Activated CD8-positive, alpha-beta memory T cell treated with anti-CD3 and anti-CD28 coated beads, Interleukin-2, amount 50 U/mL, for 4 hours (primary cell): ENCODE measurements at regions not wholly inside any gene's neighbourhood (a gene's known extent, or its start where the extent isn't known, plus 50 kb on each side); places are given as distances from the start of the nearest gene placed in this dataset.

Experiments
- DNase-seq: peaks from one replicate; pipeline ENCODE4 v3.0.0-alpha.2; 2020

- no peak for DNase-seq
These were observed 541.7 kb upstream of the MEX3C start for GRCh38 chr18:51739044-51739666.

DNA sequence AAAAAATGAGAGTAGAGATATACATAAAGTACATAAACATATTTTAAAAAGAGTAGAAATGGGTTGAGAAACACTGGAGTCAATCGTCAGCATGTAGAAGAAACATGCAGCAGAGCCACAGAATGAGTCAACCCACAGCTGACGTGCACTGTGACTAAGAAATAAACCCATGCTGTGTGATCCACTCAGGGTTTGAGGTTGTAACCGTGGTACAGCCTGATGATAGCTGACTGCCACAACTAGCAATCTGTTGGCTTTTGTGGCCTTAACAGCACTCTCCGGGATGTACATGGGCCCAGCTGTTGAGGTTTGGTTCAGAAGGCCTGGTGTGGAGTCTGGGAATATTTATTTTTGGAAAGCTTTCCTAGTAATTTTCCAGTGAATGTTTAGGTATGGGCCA is 554.4 kb upstream of the MEX3C start:
- DNase-seq = no peak

DNA sequence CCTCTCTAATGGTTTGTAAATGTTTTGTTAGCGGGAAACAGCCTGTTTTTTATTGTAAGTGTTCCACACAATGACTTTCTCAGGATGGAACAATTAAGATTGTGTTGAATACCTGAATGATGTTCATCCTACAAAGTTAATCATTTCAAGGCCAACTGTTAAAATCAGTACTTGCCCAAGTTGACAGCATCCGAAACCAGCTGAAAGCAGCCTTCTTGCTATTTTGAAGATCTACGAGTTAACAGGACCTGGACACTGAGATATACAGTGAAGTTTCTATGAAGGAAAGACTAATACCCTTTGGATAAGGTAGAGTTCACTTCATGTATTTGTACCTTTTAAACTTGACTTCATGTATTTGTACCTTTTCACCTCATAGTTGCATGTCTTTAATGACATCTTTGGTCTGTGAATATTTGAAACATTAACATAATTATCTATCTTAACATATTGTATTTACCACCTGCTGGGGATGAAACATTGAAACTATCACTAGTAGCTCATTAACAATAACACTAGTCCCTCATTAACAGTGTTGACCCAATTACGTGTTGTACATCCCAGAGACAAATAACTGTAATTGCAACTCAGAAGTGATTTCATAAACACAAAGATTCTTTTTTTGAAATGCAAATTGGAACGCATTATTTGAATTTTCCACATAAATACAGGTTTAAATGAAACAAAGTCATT is 556.0 kb upstream of the MEX3C start:
- DNase-seq = no peak

GRCh38 chr18:51754566-51754965 is 557.1 kb upstream of the MEX3C start:
- no peak for DNase-seq

GRCh38 chr18:51757255-51757924 is 559.9 kb upstream of the MEX3C start:
- no peak for DNase-seq

DNA sequence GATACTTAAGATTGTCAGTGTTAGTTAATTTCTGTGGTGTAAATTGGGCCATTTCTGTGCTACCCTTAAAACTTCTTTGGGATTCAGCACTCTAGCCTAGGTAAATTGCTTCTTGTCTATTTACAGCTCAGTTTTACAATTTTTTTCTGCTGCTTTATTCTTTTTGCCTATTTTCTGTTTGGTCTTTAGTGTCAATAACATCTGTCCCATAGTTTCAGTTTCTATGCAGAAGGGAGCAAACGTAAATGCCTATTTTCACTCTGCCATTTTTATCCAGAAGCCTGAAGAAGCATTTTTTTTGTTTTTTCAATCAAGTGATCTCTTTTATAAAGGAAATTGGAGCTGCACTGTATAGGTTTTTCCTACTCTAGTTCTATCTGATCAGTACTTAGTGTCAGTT is 564.9 kb upstream of the MEX3C start:
- no peak for DNase-seq

GRCh38 chr18:51765606-51766360 is 568.3 kb upstream of the MEX3C start:
- DNase-seq = no peak

DNA sequence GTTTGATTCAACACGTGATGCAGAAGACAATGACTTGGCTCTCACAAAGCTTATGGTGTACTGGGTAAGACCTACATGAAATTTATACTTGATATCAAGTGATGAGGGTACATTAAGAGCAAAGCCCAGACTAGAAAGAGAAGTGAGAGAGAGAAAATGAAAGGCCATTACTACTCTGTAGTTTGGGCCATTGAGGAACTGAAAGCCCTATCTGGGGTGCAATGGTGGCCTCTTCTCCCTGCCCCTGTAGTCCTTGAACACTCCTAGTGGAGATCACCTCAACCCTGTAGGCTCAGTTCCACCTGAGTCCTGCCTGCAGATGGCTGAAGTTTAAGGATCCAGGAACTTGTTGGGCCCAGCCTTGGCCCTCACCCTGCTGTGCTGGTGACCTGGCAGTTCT is 569.8 kb upstream of the MEX3C start:
- DNase-seq = no peak

DNA sequence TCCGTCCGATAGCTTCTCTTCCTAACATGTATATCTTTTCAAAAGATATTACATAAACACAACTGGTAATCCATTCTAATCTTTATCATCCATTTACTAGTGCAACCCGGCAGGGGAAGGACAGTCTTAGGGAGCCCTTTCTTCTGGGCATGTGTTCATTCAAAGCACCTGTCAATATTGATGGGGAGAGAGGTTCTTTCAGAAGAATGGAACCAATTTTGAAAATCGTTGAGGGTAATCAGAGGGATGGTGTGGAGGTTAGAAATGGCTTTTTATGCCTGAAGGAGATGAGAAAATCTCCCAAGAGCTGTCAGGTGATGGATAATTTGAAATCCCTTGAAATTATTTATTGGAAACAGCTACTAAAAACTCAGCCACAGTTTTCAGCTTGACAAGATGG is 561.9 kb upstream of the DCC start:
- no peak for DNase-seq

DNA sequence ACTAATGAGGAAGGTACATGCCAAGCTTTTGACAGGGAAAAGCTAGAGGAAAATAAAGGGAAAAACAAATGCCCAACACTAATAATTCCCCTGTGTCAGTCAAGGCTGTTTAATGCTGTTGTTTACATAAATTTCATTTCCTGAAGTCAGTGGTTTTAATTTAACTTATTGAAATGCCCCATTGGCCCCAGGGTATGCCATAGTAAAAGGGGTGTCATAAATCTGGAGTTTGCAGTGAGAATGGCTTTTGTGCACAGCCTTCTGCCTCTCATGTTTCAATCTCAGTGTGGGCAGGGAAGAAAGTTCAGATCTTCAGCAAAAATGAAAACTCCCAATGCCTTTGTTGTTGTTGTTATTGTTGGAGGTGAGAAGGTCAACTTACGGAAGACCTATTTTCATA is 550.1 kb upstream of the DCC start:
- no peak for DNase-seq

DNA sequence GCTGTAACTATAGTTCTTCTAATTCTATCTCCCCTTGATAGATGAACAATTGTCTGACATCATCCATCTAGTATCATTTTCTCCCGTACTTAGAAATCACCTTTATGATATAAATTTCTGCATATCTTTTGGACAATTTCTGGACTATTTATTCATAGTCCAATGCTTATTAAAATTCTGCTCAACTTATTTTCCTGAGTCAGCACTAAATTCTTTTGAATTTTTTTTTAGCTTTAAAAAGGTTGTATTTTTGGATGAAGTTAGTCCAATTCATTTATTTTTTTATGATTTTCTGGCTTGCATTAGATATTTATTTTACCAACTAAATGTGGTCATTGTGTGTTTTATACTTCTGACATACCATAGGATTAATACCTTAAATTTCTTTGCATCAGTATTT is 538.5 kb upstream of the DCC start:
- DNase-seq = no peak

GRCh38 chr18:51802569-51803428 is 537.2 kb upstream of the DCC start:
- no peak for DNase-seq

GRCh38 chr18:51807336-51807735 is 532.7 kb upstream of the DCC start:
- DNase-seq = no peak

GRCh38 chr18:51811883-51812282 is 528.1 kb upstream of the DCC start:
- DNase-seq = no peak

GRCh38 chr18:51813740-51814139 is 526.3 kb upstream of the DCC start:
- DNase-seq = no peak

DNA sequence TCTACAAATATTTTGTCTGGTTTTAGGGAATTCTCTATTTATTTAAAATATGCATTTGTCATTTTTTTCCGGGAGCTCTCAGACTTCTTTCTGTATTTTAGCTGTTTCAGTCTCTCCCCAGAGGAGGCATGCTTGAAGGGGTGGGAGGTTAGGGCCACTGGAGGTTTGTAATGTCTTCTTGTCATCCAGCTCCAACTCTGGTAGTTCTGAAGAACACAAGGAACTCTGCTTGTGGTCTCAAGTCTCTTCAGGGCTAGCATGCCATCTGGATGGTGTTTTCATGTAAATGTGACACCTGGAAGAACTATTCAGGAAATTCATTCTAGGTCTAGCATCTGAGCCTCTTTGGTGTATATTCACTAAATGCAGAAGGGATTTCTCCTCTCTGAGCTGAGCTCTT is 518.4 kb upstream of the DCC start:
- no peak for DNase-seq

GRCh38 chr18:51824746-51825145 is 515.3 kb upstream of the DCC start:
- DNase-seq = no peak

DNA sequence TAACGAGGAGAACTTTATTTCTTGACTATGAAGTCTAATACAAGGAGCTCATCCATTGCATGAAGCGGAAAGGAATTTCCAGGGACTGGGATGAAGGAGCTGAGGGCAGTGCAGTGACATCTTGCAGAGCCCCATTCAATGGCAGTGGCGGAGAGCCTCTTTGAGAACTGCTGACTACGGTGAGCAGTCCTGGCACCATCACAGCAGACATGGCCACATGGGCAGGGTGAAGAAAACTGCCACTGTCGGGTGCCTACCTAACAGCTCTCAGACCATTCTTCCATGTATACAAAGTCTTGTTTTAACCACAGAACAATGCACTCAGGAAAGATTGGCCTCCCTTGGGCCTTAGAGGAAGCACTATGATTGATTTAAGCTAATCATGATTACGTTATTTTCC is 506.1 kb upstream of the DCC start:
- no peak for DNase-seq

DNA sequence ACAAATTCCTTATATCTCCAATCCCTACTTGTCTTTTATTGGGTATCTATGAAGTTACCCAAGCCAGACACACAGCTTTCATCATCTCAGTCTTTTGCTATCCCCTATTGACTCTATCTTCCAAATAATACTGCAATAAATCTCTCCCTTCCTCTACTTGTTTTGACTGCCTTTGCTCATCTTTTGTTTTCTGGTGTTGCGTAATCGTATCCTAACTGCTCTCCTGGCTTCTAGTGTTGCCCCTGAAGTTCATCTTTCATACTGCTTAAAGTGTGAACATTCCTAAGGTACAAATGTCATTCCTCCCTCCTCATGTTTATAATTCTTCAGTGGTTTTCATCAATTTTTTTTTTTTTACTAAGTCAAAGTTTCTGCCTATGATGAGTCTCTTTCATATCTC is 491.3 kb upstream of the DCC start:
- no peak for DNase-seq

DNA sequence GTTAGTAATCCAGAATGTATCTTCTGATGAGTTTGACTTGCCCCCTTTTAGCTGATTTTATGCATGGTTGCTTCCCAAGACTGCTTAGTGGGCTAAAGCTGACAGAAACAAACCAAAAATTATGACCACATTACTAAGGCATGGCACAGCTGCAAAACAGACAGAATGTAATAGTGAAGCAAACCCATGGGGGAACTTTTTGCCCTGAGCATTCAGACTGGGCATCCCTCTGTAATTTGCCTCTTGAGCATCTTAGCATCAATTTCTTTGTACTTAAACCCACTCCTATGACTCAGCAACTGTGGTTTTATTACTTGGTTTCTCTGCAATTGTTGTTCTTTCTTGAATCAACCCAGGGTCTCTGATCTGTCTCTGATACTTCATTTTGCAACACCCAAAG is 487.3 kb upstream of the DCC start:
- DNase-seq = no peak

DNA sequence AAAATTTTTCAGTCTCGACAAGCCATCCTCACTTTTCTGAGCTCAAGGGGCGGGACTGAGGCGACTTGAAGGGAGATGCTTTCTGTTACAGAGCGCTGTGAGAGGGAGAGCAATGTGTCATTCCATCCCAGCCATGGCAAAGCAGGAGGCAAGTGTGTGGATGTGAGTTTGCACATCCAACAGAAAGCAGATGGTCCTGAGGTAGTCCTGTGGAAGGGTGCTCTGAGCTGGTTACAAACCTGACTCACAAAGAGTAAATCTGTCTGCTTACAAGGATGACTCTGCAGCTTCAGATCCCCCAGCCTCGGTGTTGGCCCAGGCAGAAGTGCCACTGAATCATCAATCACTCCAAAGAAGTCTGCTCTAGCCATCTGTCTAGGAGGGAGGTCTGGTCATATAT is 482.0 kb upstream of the DCC start:
- no peak for DNase-seq

DNA sequence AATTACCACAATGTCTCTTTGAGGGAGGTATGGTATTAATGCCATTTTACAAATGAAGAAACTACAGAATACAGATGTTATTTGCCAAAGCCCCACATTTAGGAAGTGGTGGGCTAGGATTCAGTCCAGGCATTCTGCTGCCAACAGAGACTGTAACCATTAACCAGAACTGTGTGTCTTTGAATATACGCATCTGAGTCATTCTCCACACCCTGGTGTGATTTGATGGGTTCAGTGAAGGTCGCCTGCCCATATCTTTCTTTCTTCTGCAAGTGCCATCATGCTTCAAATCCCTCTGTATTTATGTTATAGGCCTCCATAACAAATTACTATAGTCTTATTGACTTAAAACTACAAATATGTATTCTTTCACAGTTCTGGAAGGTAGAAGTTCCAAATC is 479.0 kb upstream of the DCC start:
- no peak for DNase-seq
